Keratinocyte (primary cell): ENCODE measurements at regions not wholly inside any gene's neighbourhood (a gene's known extent, or its start where the extent isn't known, plus 50 kb on each side); places are given as distances from the start of the nearest gene placed in this dataset.

Source experiments
- DNase-seq: peaks from one replicate; pipeline ENCODE4 v3.0.0-alpha.2; 2011; ENCODE audit warnings: low read depth, missing footprints, low spot score
- FAIRE-seq: peaks from 2 replicates; lab custom pipeline; 2011; peaks lifted over from hg19 to GRCh38; lab: Jason Lieb, UNC
- H2AFZ ChIP-seq: 2 replicates; pipeline ENCODE4 v1.6.0; 2012; ENCODE audit warnings: low read length, control low read depth, inconsistent platforms; ENCODE audit not compliant: control insufficient read depth
- H3K27ac ChIP-seq: 2 replicates; pipeline ENCODE4 v1.5.1; 2011; ENCODE audit warnings: low read length; ENCODE audit not compliant: control insufficient read depth, insufficient read depth
- H3K27me3 ChIP-seq: 3 replicates; pipeline ENCODE4 v1.6.0; 2011; ENCODE audit warnings: low read length; ENCODE audit not compliant: control insufficient read depth, insufficient read depth; ENCODE audit errors: extremely low read depth
- H3K36me3 ChIP-seq, 2 experiments: 2 replicates in 1 of 2; 3 replicates in 1 of 2; pipeline ENCODE4 v1.5.1; 2011; ENCODE audit warnings: low read length in 2 of 2, mild to moderate bottlenecking in 1 of 2; ENCODE audit not compliant: control insufficient read depth in 2 of 2, insufficient read depth in 2 of 2; ENCODE audit errors: extremely low read depth in 1 of 2
- H3K4me1 ChIP-seq: 3 replicates; pipeline ENCODE4 v1.5.1; 2011; ENCODE audit warnings: low read length; ENCODE audit not compliant: control insufficient read depth, insufficient read depth; ENCODE audit errors: extremely low read depth
- H3K4me2 ChIP-seq: 3 replicates; pipeline ENCODE4 v1.6.0; 2011; ENCODE audit warnings: low read depth, low read length; ENCODE audit not compliant: control insufficient read depth, insufficient read depth; ENCODE audit errors: extremely low read depth
- H3K4me3 ChIP-seq, 3 experiments: fragments of 200-600 bp in 1 of 3; sonication (generic) in 1 of 3; 2 replicates in 2 of 3; 3 replicates in 1 of 3; pipeline ENCODE4 v1.5.1; 2011 to 2016; ENCODE audit warnings: low read length in 3 of 3, mild to moderate bottlenecking in 3 of 3, control low read depth in 2 of 3, inconsistent platforms in 1 of 3, low read depth in 1 of 3, mixed read lengths in 1 of 3, mixed run types in 1 of 3, moderate library complexity in 1 of 3; ENCODE audit not compliant: control insufficient read depth in 2 of 3, insufficient read depth in 2 of 3; ENCODE audit errors: extremely low read depth in 1 of 3
- H3K79me2 ChIP-seq: 2 replicates; pipeline ENCODE4 v1.6.0; 2012; ENCODE audit warnings: low read length; ENCODE audit not compliant: control insufficient read depth, insufficient read depth
- H3K9ac ChIP-seq: 3 replicates; pipeline ENCODE4 v1.6.0; 2011; ENCODE audit warnings: low read length; ENCODE audit not compliant: control insufficient read depth, insufficient read depth; ENCODE audit errors: extremely low read depth
- H3K9me1 ChIP-seq: 3 replicates; pipeline ENCODE4 v1.6.0; 2011; ENCODE audit warnings: low read length; ENCODE audit not compliant: control insufficient read depth, insufficient read depth; ENCODE audit errors: extremely low read depth
- H3K9me3 ChIP-seq: 2 replicates; pipeline ENCODE4 v1.5.1; 2012; ENCODE audit warnings: low read depth, low read length; ENCODE audit not compliant: control insufficient read depth
- H4K20me1 ChIP-seq: 3 replicates; pipeline ENCODE4 v1.6.0; 2011; ENCODE audit warnings: low read length; ENCODE audit not compliant: control insufficient read depth, insufficient read depth; ENCODE audit errors: extremely low read depth
- CTCF ChIP-seq, 3 experiments: IDR thresholded peaks in 1 of 3; conservative IDR thresholded peaks in 1 of 3; optimal IDR thresholded peaks in 1 of 3; 2 replicates in 2 of 3; 3 replicates in 1 of 3; pipeline versions ENCODE3 to v1.5.1; 2011; ENCODE audit warnings: low read length in 3 of 3, mild to moderate bottlenecking in 3 of 3, moderate library complexity in 2 of 3, control low read depth in 1 of 3, inconsistent platforms in 1 of 3; ENCODE audit not compliant: insufficient read depth in 2 of 3; ENCODE audit errors: extremely low read depth in 1 of 3
- EZH2 ChIP-seq: IDR thresholded peaks from one replicate; pipeline ENCODE4 v1.6.1; 2012; ENCODE audit warnings: inconsistent platforms, mild to moderate bottlenecking, low read length, moderate library complexity
- dilution Hi-C: fragments of 300-500 bp; cut with MboI; formaldehyde crosslinking; loops from one replicate; pipeline ENCODE4 v1.7.0; 2020; ENCODE audit warnings: low sequenced_read_pairs; ENCODE audit not compliant: extremely low pct_ligation_motif_present

DNA sequence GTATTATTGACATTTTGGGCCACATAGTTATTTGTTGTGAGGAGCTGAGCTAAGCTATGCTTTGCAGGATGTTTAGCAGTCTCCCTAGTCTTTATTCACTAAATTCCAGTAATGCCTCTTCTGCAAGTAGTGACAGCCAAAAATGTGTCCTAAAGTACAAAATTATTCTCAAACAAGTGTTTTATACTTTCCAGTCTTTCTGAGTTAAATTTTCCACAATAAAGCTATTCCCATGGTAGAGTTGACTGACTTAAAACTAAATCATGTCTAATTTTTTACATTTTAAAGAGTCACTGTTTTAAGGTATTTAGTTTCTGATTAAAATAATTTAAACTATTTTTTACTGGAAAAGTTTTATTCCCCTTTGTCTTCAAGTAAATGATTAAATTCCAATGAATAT is 717.8 kb upstream of the HS3ST5 start:
- Histone ChIP-seq H3K9me1 (no peaks in the 10 kb centered on the region), H4K20me1 (no peaks in the 10 kb centered on the region), H3K27ac (no peak overlapping the region), H3K9me3 (no peaks in the 10 kb centered on the region), H3K9ac (no peak overlapping the region), H3K36me3 (no peaks in the 10 kb centered on the region), H3K4me2 (no peak overlapping the region), H3K4me1 (no peaks in the 10 kb centered on the region), H2AFZ (no peak overlapping the region), H3K4me3 (no peak overlapping the region), H3K27me3 (no peaks in the 10 kb centered on the region), H3K79me2 (no peaks in the 10 kb centered on the region)
- TF ChIP-seq CTCF (optimal IDR thresholded peaks at IDR 0.05 in 1 of 3, IDR thresholded peaks at IDR 0.05 in 1 of 3, conservative IDR thresholded peaks at IDR 0.05 in 1 of 3; ENCODE audit: extremely low read depth in 1 of 3, insufficient read depth in 2 of 3, low read length in 3 of 3), result no peak
- no peak for TF ChIP-seq EZH2
- dilution Hi-C loops, result no loop called here
- DNase-seq, result no peak
- FAIRE-seq, result no peak

- Histone ChIP-seq H3K9me1 (no peaks in the 10 kb centered on the region), H3K4me2 (no peak overlapping the region), H2AFZ (no peak overlapping the region), H3K9ac (no peak overlapping the region), H3K27ac (no peak overlapping the region), H3K27me3 (no peaks in the 10 kb centered on the region), H3K36me3 (no peaks in the 10 kb centered on the region), H3K4me1 (no peaks in the 10 kb centered on the region), H3K9me3 (no peaks in the 10 kb centered on the region), H3K4me3 (no peak overlapping the region), H3K79me2 (no peaks in the 10 kb centered on the region), H4K20me1 (no peaks in the 10 kb centered on the region)
- DNase-seq (no peak), FAIRE-seq (no peak)
- dilution Hi-C loops, result no loop called here
- TF ChIP-seq CTCF (optimal IDR thresholded peaks at IDR 0.05 in 1 of 3, IDR thresholded peaks at IDR 0.05 in 1 of 3, conservative IDR thresholded peaks at IDR 0.05 in 1 of 3; ENCODE audit: extremely low read depth in 1 of 3, insufficient read depth in 2 of 3, low read length in 3 of 3), result no peak
- TF ChIP-seq EZH2, result no peak
Measured at GRCh38 chr6:115058414-115059211, 715.8 kb upstream of the HS3ST5 start.
